ENCODE measurements at regions not wholly inside any gene's neighbourhood (a gene's known extent, or its start where the extent isn't known, plus 50 kb on each side); places are given as distances from the start of the nearest gene placed in this dataset.

- FAIRE-seq, result no peak
- Histone ChIP-seq H3K27me3 (ENCODE audit: control insufficient read depth in 2 of 2, insufficient read depth in 2 of 2, low read length in 2 of 2) (no peaks in the 10 kb centered on the region), H3K4me1 (replicated peaks in 1 of 2; ENCODE audit: control insufficient read depth in 2 of 2, insufficient read depth in 2 of 2, low read length in 2 of 2) (no peaks in the 10 kb centered on the region), H3K36me3 (ENCODE audit: control insufficient read depth, insufficient read depth, low read length) (no peaks in the 10 kb centered on the region), H3K79me2 (ENCODE audit: control insufficient read depth, insufficient read depth, low read length) (no peaks in the 10 kb centered on the region), H3K9me1 (ENCODE audit: control insufficient read depth, insufficient read depth, low read length) (no peaks in the 10 kb centered on the region), H3K27ac (ENCODE audit: extremely low read depth, low read depth, low read length) (no peak overlapping the region), H3K9ac (ENCODE audit: insufficient read depth in 1 of 2, low read depth in 2 of 2, low read length in 2 of 2) (no peak overlapping the region), H4K20me1 (replicated peaks; ENCODE audit: control insufficient read depth, insufficient read depth, low read length) (no peaks in the 10 kb centered on the region), H2AFZ (ENCODE audit: low read depth, low read length) (no peak overlapping the region), H3K4me3 (no peak overlapping the region), H3K9me3 (replicated peaks; ENCODE audit: control insufficient read depth, insufficient read depth, low read depth, low read length) (no peaks in the 10 kb centered on the region), H3K4me2 (ENCODE audit: insufficient read depth, low read length) (no peak overlapping the region)
- in situ Hi-C loops (cut with MboI) (no loop called here), intact Hi-C loops (cut with micrococcal nuclease) (no loop called here)
- no peak for DNase-seq (ENCODE audit: extremely low read depth in 1 of 4, low spot score in 3 of 4)
- no TSS peak for BruUV-seq (replicated peaks)
- WGBS (ENCODE audit: insufficient coverage, low coverage, missing lambda C conversion rate), result 0% methylated on average over 1 of the region's 1 CpG
- no peak for TF ChIP-seq RHOXF2B (CRISPR knock-in tag; conservative IDR thresholded peaks at IDR 0.05)
- ATAC-seq, result no peak
- POLR2A ChIA-PET, result no interaction called here
- CTCF ChIA-PET (ENCODE audit: low intra/inter-chr PET ratio), result no interaction called here
Observed at GRCh38 chr21:18114810-18115209, 129.8 kb upstream of the CHODL start.

GRCh38 chr21:18104802-18105201, 139.8 kb upstream of the CHODL start:
- Histone ChIP-seq H3K9me3 (replicated peaks; ENCODE audit: control insufficient read depth, insufficient read depth, low read depth, low read length) (no peaks in the 10 kb centered on the region), H3K9ac (ENCODE audit: insufficient read depth in 1 of 2, low read depth in 2 of 2, low read length in 2 of 2) (no peak overlapping the region), H3K36me3 (ENCODE audit: control insufficient read depth, insufficient read depth, low read length) (no peaks in the 10 kb centered on the region), H3K27me3 (ENCODE audit: control insufficient read depth in 2 of 2, insufficient read depth in 2 of 2, low read length in 2 of 2) (no peaks in the 10 kb centered on the region), H3K27ac (ENCODE audit: extremely low read depth, low read depth, low read length) (no peak overlapping the region), H2AFZ (ENCODE audit: low read depth, low read length) (no peak overlapping the region), H3K4me1 (replicated peaks in 1 of 2; ENCODE audit: control insufficient read depth in 2 of 2, insufficient read depth in 2 of 2, low read length in 2 of 2) (no peaks in the 10 kb centered on the region), H3K4me3 (no peak overlapping the region), H3K9me1 (ENCODE audit: control insufficient read depth, insufficient read depth, low read length) (no peaks in the 10 kb centered on the region), H3K4me2 (ENCODE audit: insufficient read depth, low read length) (no peak overlapping the region), H4K20me1 (replicated peaks; ENCODE audit: control insufficient read depth, insufficient read depth, low read length) (no peaks in the 10 kb centered on the region), H3K79me2 (ENCODE audit: control insufficient read depth, insufficient read depth, low read length) (no peaks in the 10 kb centered on the region)
- in situ Hi-C loops (cut with MboI) (no loop called here), intact Hi-C loops (cut with micrococcal nuclease) (no loop called here)
- no peak for TF ChIP-seq ZNF282 (CRISPR knock-in tag; IDR thresholded peaks at IDR 0.05)
- no peak for TF ChIP-seq ZBTB12 (CRISPR knock-in tag; IDR thresholded peaks at IDR 0.05)
- TF ChIP-seq RBBP5 (IDR thresholded peaks at IDR 0.05; ENCODE audit: borderline replicate concordance, insufficient read depth, low read length, poor library complexity, severe bottlenecking), result no peak
- TF ChIP-seq ZNF561 (CRISPR knock-in tag; conservative IDR thresholded peaks at IDR 0.05), result no peak
- no peak for TF ChIP-seq ZBTB26 (CRISPR knock-in tag; IDR thresholded peaks at IDR 0.05)
- no peak for TF ChIP-seq CCAR2 (IDR thresholded peaks at IDR 0.05; ENCODE audit: low read depth, low read length)
- TF ChIP-seq CREM (IDR thresholded peaks at IDR 0.05; ENCODE audit: low read depth), result no peak
- no peak for TF ChIP-seq EWSR1 (IDR thresholded peaks at IDR 0.05; ENCODE audit: borderline replicate concordance, low read depth, partially characterized antibody)
- no peak for TF ChIP-seq CTCFL (IDR thresholded peaks at IDR 0.05; ENCODE audit: borderline replicate concordance, insufficient read depth, low read depth, low read length, poor library complexity, severe bottlenecking)
- TF ChIP-seq SREBF1 (IDR thresholded peaks at IDR 0.05; ENCODE audit: borderline replicate concordance, low read depth, low read length), result no peak
- FAIRE-seq (no peak), ATAC-seq (no peak), DNase-seq (ENCODE audit: extremely low read depth in 1 of 4, low spot score in 3 of 4) (no peak)
- CTCF ChIA-PET (ENCODE audit: low intra/inter-chr PET ratio), result no interaction called here
- no TSS peak for BruUV-seq (replicated peaks)
- POLR2A ChIA-PET, result no interaction called here
